Mammary epithelial cell (primary cell): ENCODE measurements at regions not wholly inside any gene's neighbourhood (a gene's known extent, or its start where the extent isn't known, plus 50 kb on each side); places are given as distances from the start of the nearest gene placed in this dataset.

Experiments
- EZH2 ChIP-seq: IDR thresholded peaks from 2 replicates; pipeline ENCODE4 v1.6.1; 2012; ENCODE audit warnings: low read length, inconsistent platforms, borderline replicate concordance
- TF ChIP-seq, protein P1 (sequence below), 2 donors: IDR thresholded peaks in 1 of 2; conservative IDR thresholded peaks in 1 of 2; 2 replicates each; pipeline ENCODE4 v1.5.1; 2011 to 2012; ENCODE audit warnings: inconsistent platforms in 2 of 2, low read length in 2 of 2, mild to moderate bottlenecking in 2 of 2, control low read depth in 1 of 2, low read depth in 1 of 2; ENCODE audit not compliant: insufficient read depth in 1 of 2; ENCODE audit errors: extremely low read depth in 1 of 2

- TF ChIP-seq, protein P1, sequence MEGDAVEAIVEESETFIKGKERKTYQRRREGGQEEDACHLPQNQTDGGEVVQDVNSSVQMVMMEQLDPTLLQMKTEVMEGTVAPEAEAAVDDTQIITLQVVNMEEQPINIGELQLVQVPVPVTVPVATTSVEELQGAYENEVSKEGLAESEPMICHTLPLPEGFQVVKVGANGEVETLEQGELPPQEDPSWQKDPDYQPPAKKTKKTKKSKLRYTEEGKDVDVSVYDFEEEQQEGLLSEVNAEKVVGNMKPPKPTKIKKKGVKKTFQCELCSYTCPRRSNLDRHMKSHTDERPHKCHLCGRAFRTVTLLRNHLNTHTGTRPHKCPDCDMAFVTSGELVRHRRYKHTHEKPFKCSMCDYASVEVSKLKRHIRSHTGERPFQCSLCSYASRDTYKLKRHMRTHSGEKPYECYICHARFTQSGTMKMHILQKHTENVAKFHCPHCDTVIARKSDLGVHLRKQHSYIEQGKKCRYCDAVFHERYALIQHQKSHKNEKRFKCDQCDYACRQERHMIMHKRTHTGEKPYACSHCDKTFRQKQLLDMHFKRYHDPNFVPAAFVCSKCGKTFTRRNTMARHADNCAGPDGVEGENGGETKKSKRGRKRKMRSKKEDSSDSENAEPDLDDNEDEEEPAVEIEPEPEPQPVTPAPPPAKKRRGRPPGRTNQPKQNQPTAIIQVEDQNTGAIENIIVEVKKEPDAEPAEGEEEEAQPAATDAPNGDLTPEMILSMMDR (conservative IDR thresholded peaks at IDR 0.05 in 1 of 2, IDR thresholded peaks at IDR 0.05 in 1 of 2; ENCODE audit: extremely low read depth in 1 of 2, insufficient read depth in 1 of 2, low read depth in 1 of 2, low read length in 2 of 2), result no peak
- TF ChIP-seq EZH2, result no peak
Observed at GRCh38 chr2:64832936-64833335, 156.3 kb upstream of the SLC1A4 start.
